H7 (cell line): ENCODE measurements at regions not wholly inside any gene's neighbourhood (a gene's known extent, or its start where the extent isn't known, plus 50 kb on each side); places are given as distances from the start of the nearest gene placed in this dataset.

Experiments used
- DNase-seq: peaks from one replicate; pipeline ENCODE4 v3.0.0; 2012
- H3K27me3 ChIP-seq: 2 replicates; pipeline ENCODE4 v1.6.0; 2011; ENCODE audit warnings: mild to moderate bottlenecking, low read length; ENCODE audit not compliant: control insufficient read depth, insufficient read depth
- H3K36me3 ChIP-seq: replicated peaks from 2 replicates; pipeline ENCODE4 v1.5.1; 2011; ENCODE audit warnings: low read length; ENCODE audit not compliant: control insufficient read depth, insufficient read depth
- H3K4me3 ChIP-seq: 2 replicates; pipeline ENCODE4 v1.5.1; 2011; ENCODE audit warnings: low read depth, mild to moderate bottlenecking, control low read depth, low read length, moderate library complexity; ENCODE audit not compliant: insufficient read depth

GRCh38 chr20:39112178-39112743 is 150.1 kb downstream of the DHX35 start:
- Histone ChIP-seq H3K36me3 (no peaks in the 10 kb centered on the region), H3K27me3 (peaks cover 3% of the 10 kb centered on the region; the same call in 1 of the 2 replicates), H3K4me3 (no peak overlapping the region)
- peak; percentile 87 for DNase-seq

- peaks cover 3% of the 10 kb centered on the region; the same call in 1 of the 2 replicates for H3K27me3 ChIP-seq
- H3K4me3 ChIP-seq: no peak overlapping the region
- no peaks in the 10 kb centered on the region for H3K36me3 ChIP-seq
- DNase-seq: no peak
These were observed 149.4 kb downstream of the DHX35 start for GRCh38 chr20:39111359-39112177.

DNA sequence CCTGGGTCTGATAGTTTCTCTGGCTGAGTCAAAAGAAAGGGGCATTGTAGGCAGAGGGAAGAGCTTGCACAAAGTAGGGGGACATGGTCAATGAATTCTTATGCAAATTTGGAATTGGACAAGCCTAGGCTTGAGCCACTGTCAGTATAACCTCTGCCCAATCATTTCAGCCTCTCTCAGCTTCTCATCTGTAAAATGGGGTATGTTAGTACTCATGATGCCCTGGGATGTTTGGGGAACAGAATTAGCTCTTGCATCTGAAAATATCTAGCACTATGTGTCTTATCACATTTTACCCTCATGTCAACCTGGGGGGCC is 148.6 kb downstream of the DHX35 start:
- peaks cover 3% of the 10 kb centered on the region; the same call in 1 of the 2 replicates for H3K27me3 ChIP-seq
- no peak overlapping the region for H3K4me3 ChIP-seq
- H3K36me3 ChIP-seq: no peaks in the 10 kb centered on the region
- DNase-seq: no peak

GRCh38 chr20:39109933-39110818 is 148.0 kb downstream of the DHX35 start:
- Histone ChIP-seq H3K27me3 (peaks cover 3% of the 10 kb centered on the region; the same call in 1 of the 2 replicates), H3K36me3 (no peaks in the 10 kb centered on the region), H3K4me3 (no peak overlapping the region)
- peak; percentile 71 for DNase-seq

- DNase-seq: no peak
- H3K27me3 ChIP-seq: peaks cover 3% of the 10 kb centered on the region; the same call in 1 of the 2 replicates
These were observed 146.6 kb downstream of the DHX35 start for GRCh38 chr20:39108746-39109145.

DNA sequence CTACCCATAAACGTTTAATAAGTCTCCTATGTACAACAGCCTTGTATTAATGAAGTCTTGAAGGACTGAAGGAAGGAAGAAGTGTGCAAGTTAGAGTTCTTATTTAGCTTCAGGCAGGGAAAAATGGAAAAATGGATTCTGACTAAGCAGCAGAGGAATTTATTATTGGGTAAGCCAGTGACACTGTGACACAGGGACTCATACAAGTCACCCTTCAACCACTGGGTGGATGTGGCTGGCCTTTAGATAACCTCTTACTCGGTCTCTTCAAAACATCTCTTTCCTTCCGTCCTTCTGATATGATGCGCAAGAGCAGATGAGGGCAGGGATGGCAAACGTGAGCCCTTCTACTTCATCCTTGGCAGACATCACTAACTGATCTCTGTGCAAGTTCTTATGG is 145.6 kb downstream of the DHX35 start:
- H3K4me3 ChIP-seq: no peak overlapping the region
- H3K36me3 ChIP-seq: no peaks in the 10 kb centered on the region
- H3K27me3 ChIP-seq: peaks cover 3% of the 10 kb centered on the region; the same call in 1 of the 2 replicates
- DNase-seq: no peak

More at GRCh38 chr20:39108746-39109145, 146.6 kb downstream of the DHX35 start:
- H3K4me3 ChIP-seq: no peak overlapping the region
- no peaks in the 10 kb centered on the region for H3K36me3 ChIP-seq

DNA sequence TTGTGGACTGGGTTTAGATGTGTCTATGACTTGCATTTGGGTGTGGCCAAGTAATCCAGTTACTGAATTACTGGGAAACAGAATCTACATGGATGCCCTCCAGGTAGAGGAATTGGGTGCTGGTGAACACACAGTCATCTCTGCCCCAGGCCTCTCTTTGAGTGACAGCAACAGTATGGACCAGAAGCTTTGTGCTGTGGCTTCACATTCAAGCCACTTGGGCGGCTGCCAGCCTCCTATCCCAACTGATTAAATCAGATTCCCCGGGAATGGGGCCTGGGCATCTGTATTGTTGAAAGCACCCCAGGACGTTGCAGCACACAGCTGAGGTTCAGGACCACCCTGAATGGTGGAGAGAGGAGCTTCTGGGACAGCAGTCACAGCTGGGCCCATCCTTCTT is 144.6 kb downstream of the DHX35 start:
- Histone ChIP-seq H3K27me3 (peaks cover 3% of the 10 kb centered on the region; the same call in 1 of the 2 replicates), H3K4me3 (no peak overlapping the region), H3K36me3 (no peaks in the 10 kb centered on the region)
- DNase-seq: no peak

DNA sequence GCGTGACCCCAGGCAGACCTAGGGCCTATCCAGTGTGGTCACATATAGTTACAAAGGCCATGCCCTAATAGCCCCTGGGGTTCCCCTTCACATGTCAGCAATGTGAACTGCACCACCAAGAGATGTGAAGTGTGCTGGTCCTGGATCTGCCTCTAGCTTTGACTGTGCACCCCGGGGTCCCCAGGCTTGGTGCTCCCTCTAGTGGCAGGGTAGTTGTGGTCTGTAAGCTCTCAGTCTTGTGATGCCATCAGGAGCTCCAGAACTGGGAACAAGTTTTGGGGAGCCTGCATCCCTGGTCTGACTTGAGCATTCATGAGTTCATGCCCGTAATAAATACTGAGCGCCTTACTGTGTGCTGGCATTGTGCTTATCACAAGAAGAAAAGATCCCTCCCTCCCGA is 143.4 kb downstream of the DHX35 start:
- no peak for DNase-seq
- peaks cover 2% of the 10 kb centered on the region; the same call in 1 of the 2 replicates for H3K27me3 ChIP-seq
- H3K4me3 ChIP-seq: no peak overlapping the region

DNA sequence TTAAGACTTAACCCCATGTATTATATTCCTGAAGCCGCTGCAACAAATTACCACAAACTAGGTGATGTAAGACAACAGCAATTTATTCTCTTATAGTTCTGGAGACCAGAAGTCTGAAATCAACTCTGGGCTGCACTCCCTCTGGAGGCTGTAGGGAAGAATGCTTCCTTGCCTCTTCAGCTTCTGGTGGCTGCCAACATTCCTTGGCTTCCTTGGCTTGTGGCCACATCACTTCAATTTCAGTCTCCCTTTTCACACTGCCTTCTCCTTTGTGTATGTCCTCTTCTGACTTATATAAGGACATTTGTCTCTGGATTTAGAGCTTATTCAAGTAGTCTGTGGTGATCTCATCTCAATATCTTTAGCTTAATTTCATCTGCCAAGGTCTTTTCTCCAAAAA is 141.6 kb downstream of the DHX35 start:
- Histone ChIP-seq H3K27me3 (peaks cover 2% of the 10 kb centered on the region; the same call in 1 of the 2 replicates), H3K36me3 (no peaks in the 10 kb centered on the region), H3K4me3 (no peak overlapping the region)
- no peak for DNase-seq

More for the DNA sequence above, 143.4 kb downstream of the DHX35 start:
- no peaks in the 10 kb centered on the region for H3K36me3 ChIP-seq

DNA sequence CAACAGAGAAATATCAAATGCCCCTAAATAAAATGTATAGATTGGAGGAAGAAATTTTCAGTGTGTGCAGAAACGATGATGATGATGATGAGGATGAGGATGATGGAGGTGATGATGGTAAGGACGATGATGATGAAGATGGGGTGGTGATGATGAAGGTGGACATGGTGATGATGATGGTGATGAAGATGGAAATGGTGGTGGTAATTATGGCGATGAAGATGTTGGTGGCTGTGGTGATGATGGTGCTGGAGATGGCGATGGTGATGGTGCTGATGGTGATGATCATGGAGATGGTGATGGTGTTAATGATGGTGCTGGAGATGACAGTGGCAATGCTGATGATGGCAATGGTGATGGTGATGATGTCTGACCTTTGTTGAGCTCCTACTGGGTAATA is 141.2 kb downstream of the DHX35 start:
- no peaks in the 10 kb centered on the region for H3K36me3 ChIP-seq
- H3K4me3 ChIP-seq: no peak overlapping the region
- no peak for DNase-seq
- peaks cover 2% of the 10 kb centered on the region; the same call in 1 of the 2 replicates for H3K27me3 ChIP-seq

GRCh38 chr20:39101895-39102294 is 139.8 kb downstream of the DHX35 start:
- H3K36me3 ChIP-seq: no peaks in the 10 kb centered on the region
- no peak for DNase-seq
- H3K27me3 ChIP-seq: peaks cover 2% of the 10 kb centered on the region; the same call in 1 of the 2 replicates
- no peak overlapping the region for H3K4me3 ChIP-seq

GRCh38 chr20:39100691-39101090 is 138.5 kb downstream of the DHX35 start:
- H3K4me3 ChIP-seq: no peak overlapping the region
- H3K36me3 ChIP-seq: no peaks in the 10 kb centered on the region
- no peak for DNase-seq
- H3K27me3 ChIP-seq: peaks cover 2% of the 10 kb centered on the region; the same call in 1 of the 2 replicates

DNA sequence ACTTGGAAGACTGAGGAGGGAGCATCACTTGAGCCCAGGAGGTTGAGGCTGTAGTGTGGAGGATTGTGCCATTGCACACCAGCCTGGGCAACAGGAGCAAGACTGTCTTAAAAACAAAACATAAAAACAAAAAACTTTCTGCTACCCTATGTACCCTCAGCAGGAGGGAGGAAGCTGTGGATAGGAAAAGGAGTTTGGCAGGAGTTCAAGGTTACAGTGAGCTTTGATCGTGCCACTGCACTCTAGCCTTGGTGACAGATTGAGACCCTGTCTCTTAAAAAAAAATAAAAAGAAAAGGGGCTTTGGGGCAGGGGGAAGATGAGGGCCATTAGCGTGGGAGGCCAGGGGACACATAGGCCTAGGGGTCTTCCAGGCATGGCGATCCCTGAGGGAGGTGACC is 135.7 kb downstream of the DHX35 start:
- no peaks in the 10 kb centered on the region for H3K36me3 ChIP-seq
- H3K4me3 ChIP-seq: no peak overlapping the region
- peaks cover 2% of the 10 kb centered on the region; the same call in 1 of the 2 replicates for H3K27me3 ChIP-seq
- no peak for DNase-seq

DNA sequence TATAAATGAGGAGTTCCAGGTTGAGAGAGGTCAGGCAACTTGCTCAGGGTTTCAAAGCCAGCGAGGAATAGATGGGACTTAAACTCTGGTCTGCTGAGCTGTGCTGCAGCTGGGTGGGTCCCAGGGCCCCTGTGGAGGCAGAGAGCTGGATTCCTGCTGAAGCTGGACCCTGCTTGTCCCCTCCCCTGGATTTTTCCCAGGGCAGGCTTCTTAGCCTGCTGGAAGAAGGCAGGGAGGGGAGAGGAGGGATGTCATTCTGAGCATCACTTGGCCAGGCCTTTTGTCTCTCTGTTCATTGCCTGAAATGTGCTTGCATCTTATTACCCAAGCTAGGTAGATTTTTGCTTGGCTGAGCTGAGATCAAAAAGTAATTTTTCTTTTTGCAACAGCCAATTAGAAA is 133.7 kb downstream of the DHX35 start:
- DNase-seq: no peak
- Histone ChIP-seq H3K27me3 (peaks cover 2% of the 10 kb centered on the region; the same call in 1 of the 2 replicates), H3K36me3 (no peaks in the 10 kb centered on the region), H3K4me3 (no peak overlapping the region)
